ENCODE measurements at regions not wholly inside any gene's neighbourhood (a gene's known extent, or its start where the extent isn't known, plus 50 kb on each side); places are given as distances from the start of the nearest gene placed in this dataset.

GRCh38 chr13:90403330-90404082, 944.0 kb upstream of the MIR17HG start:
- no peak for DNase-seq (ENCODE audit: low spot score)
- intact Hi-C loops (cut with DNase I) = no loop called here
- TF ChIP-seq POLR2AphosphoS5 (IDR thresholded peaks at IDR 0.05) (no peak), POLR2A (IDR thresholded peaks at IDR 0.05) (no peak), CTCF (IDR thresholded peaks at IDR 0.05) (no peak)
- Histone ChIP-seq H3K4me1 (replicated peaks) (no peaks in the 10 kb centered on the region), H3K27me3 (replicated peaks; ENCODE audit: insufficient read depth) (no peaks in the 10 kb centered on the region), H3K27ac (no peak overlapping the region), H3K4me3 (no peak overlapping the region), H3K9me3 (no peaks in the 10 kb centered on the region), H3K36me3 (no peaks in the 10 kb centered on the region)
- WGBS = 93% methylated on average over 13 of the region's 14 CpGs

GRCh38 chr13:90405301-90405700, 942.2 kb upstream of the MIR17HG start:
- Histone ChIP-seq H3K36me3 (no peaks in the 10 kb centered on the region), H3K4me1 (replicated peaks) (no peaks in the 10 kb centered on the region), H3K27ac (no peak overlapping the region), H3K27me3 (replicated peaks; ENCODE audit: insufficient read depth) (no peaks in the 10 kb centered on the region), H3K4me3 (no peak overlapping the region), H3K9me3 (no peaks in the 10 kb centered on the region)
- intact Hi-C loops (cut with DNase I) = no loop called here
- no peak for TF ChIP-seq POLR2AphosphoS5 (IDR thresholded peaks at IDR 0.05)
- TF ChIP-seq POLR2A (IDR thresholded peaks at IDR 0.05) = no peak
- no peak for TF ChIP-seq CTCF (IDR thresholded peaks at IDR 0.05)
- 11% methylated on average over 1 of the region's 1 CpG for WGBS
- no peak for DNase-seq (ENCODE audit: low spot score)

- Histone ChIP-seq H3K27ac (no peak overlapping the region), H3K27me3 (replicated peaks; ENCODE audit: insufficient read depth) (no peaks in the 10 kb centered on the region), H3K9me3 (no peaks in the 10 kb centered on the region), H3K4me1 (replicated peaks) (no peaks in the 10 kb centered on the region), H3K4me3 (no peak overlapping the region), H3K36me3 (no peaks in the 10 kb centered on the region)
- TF ChIP-seq POLR2AphosphoS5 (IDR thresholded peaks at IDR 0.05) (no peak), CTCF (IDR thresholded peaks at IDR 0.05) (no peak), POLR2A (IDR thresholded peaks at IDR 0.05) (no peak)
- intact Hi-C loops (cut with DNase I) = no loop called here
- 67% methylated on average over 2 of the region's 2 CpGs for WGBS
- no peak for DNase-seq (ENCODE audit: low spot score)
These were observed 934.5 kb upstream of the MIR17HG start for GRCh38 chr13:90412980-90413379.

- Histone ChIP-seq H3K9me3 (no peaks in the 10 kb centered on the region), H3K27me3 (replicated peaks; ENCODE audit: insufficient read depth) (no peaks in the 10 kb centered on the region), H3K4me1 (replicated peaks) (no peaks in the 10 kb centered on the region), H3K27ac (no peak overlapping the region), H3K36me3 (no peaks in the 10 kb centered on the region), H3K4me3 (no peak overlapping the region)
- TF ChIP-seq POLR2AphosphoS5 (IDR thresholded peaks at IDR 0.05) (no peak), CTCF (IDR thresholded peaks at IDR 0.05) (no peak), POLR2A (IDR thresholded peaks at IDR 0.05) (no peak)
- no peak for DNase-seq (ENCODE audit: low spot score)
- 0% methylated on average over 1 of the region's 1 CpG for WGBS
- intact Hi-C loops (cut with DNase I) = no loop called here
These were observed 933.9 kb upstream of the MIR17HG start for GRCh38 chr13:90413548-90413947.

Data from prostate gland (tissue), 2 donors.